ENCODE measurements at regions not wholly inside any gene's neighbourhood (a gene's known extent, or its start where the extent isn't known, plus 50 kb on each side); places are given as distances from the start of the nearest gene placed in this dataset.

GRCh38 chr2:67320861-67321587 lies 76.1 kb upstream of the ETAA1 start:
- no peak for TF ChIP-seq FOXK2 (IDR thresholded peaks at IDR 0.05)
- no peak for TF ChIP-seq BHLHE40 (IDR thresholded peaks at IDR 0.05; ENCODE audit: borderline replicate concordance)
- no peak for TF ChIP-seq SUZ12 (IDR thresholded peaks at IDR 0.05)
- TF ChIP-seq TARDBP (IDR thresholded peaks at IDR 0.05) = no peak

Measured in HEK293T (cell line).